ENCODE measurements at regions not wholly inside any gene's neighbourhood (a gene's known extent, or its start where the extent isn't known, plus 50 kb on each side); places are given as distances from the start of the nearest gene placed in this dataset.
A peak's percentile ranks its signal among the peaks of the same experiment; 100 is the strongest.
"Not testable (repeated sequence)": the region's sequence is repeated elsewhere in the genome, so short reads cannot be mapped to it uniquely, and the experiment has no call there.

DNA sequence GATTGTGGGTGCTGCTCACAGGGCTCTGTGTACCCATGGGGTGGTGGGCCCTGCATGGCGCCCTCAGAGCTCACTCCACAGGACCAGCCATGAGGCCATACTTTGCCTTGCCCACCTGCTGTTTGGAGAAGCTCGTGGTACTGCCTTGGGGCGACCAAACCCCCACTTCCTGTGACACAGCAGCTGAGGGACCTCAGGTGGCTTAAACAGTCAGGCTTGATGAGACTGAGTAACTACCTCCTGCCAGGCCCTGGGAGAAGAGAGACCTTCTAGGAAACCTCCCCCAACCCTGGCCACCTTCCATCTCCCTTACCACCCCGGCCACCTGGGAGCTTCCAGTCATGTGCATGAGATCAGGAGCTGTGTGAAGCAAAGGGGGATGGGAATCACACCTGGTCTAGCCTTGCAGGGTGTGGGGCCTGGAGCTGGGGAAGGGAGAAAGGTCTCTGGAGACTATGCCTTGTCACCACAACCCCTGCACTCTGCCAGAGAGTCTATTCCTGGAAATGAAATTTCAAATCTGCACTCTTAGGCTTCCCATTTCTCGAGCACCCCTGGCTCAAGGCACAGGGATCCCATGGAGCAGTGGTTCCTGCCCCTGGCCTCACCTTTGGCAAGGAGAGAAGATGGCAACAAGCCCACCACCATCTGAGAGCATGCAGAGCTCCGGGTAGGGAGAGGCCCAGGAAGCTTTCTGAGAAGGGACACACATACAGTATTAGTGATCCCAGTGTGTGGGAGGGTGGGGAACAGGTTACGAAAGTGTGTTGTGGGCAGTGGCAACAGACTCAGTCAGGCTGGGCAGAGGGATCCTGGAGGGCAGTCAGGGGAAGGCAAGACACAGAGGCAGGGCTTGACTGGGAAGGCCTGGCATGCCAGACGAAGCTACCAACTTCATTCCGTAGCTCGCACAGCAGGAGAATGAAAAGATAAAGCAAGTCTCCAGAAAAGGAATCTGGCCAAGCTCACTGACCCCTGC is 125.0 kb downstream of the URI1 start:
- Histone ChIP-seq H3K27ac (ENCODE audit: low read depth in 1 of 2, low read length in 1 of 2) (no peak overlapping the region), H3K27me3 (ENCODE audit: control insufficient read depth in 2 of 2, insufficient read depth in 1 of 2, low read length in 1 of 2) (no peaks in the 10 kb centered on the region), H3K4me3 (ENCODE audit: low read length in 2 of 2) (no peak overlapping the region), H3K9me3 (ENCODE audit: control insufficient read depth in 2 of 2, insufficient read depth in 1 of 2, low read length in 1 of 2) (no peaks in the 10 kb centered on the region), H3K36me3 (ENCODE audit: control insufficient read depth in 2 of 2, insufficient read depth in 2 of 2, low read length in 1 of 2) (no peaks in the 10 kb centered on the region), H3K4me1 (ENCODE audit: control insufficient read depth in 2 of 2, insufficient read depth in 2 of 2, low read length in 2 of 2) (peaks cover 0 to 9% of the 10 kb centered on the region in 2 donors)
- WGBS, result 56% methylated on average over 10 of the region's 10 CpGs
- DNase-seq (ENCODE audit: low read depth in 6 of 9, low spot score in 9 of 9), result peak in 2 of 9 donors; percentile 11 to 18

DNA sequence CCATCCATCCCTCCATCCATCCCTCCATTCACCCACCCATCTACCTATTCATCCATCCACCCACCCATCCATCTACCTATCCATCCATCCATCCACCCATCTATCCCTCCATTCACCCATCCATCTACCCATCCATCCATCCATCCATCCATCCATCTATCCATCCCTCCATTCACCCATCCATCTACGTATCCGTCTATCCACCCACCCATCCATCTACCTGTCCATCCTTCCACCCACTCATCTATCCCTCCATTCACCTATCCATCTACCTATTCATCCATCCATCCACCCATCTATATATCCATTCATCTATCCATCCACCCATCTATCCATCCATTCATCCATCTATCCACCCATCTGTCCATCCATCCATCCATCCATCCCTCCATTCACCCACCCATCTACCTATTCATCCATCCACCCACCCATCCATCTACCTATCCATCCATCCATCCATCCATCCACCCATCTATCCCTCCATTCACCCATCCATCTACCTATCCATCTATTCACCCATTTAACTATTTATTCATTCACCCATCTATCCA is 126.0 kb downstream of the URI1 start:
- H3K27me3 ChIP-seq (ENCODE audit: control insufficient read depth in 2 of 2, insufficient read depth in 1 of 2, low read length in 1 of 2); H3K36me3 ChIP-seq (ENCODE audit: control insufficient read depth in 2 of 2, insufficient read depth in 2 of 2, low read length in 1 of 2); H3K27ac ChIP-seq (ENCODE audit: low read depth in 1 of 2, low read length in 1 of 2); DNase-seq (ENCODE audit: low read depth in 6 of 9, low spot score in 9 of 9); H3K9me3 ChIP-seq (ENCODE audit: control insufficient read depth in 2 of 2, insufficient read depth in 1 of 2, low read length in 1 of 2); H3K4me3 ChIP-seq (ENCODE audit: low read length in 2 of 2); H3K4me1 ChIP-seq (ENCODE audit: control insufficient read depth in 2 of 2, insufficient read depth in 2 of 2, low read length in 2 of 2): not testable (repeated sequence)
- over 99% methylated on average over 2 of the region's 2 CpGs for WGBS

DNA sequence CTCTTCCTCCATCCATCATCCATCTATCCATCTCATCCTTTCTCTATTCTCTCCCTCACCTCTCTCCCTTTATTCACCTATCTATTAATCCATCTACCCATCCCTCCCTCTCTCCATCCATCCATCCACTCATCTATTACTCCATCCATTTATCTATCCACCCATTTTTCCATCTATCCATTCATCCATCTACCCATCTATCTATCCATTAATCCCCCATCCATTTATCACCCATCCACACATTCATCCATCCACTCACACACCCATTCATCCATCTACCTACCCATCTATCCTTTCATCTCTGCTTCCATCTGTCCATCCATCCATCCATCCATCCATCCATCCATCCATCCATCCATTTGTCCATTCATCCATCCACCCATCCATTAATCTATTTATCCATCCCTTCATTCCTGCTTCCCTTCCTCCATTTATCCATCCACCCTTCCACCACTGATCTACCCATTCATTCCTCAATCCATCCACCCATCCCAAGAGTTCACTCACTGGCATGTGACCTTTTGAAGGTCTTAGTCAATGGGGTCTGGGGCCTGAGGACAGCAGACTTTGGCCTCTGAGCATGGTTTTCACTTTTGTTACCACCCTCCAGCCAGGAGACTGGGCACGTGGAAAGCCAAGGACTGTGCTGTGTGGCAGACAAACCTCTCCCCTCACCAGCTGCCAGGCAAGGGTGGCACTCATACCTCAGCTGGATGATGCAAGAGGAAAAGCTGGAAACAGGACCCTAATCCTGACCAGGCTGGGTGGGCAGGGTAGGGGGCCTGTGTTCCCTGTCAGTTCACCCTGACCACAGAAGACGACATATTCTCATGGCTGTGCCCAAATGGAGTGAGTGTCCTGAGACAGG is 126.7 kb downstream of the URI1 start:
- Histone ChIP-seq H3K27ac (ENCODE audit: low read depth in 1 of 2, low read length in 1 of 2) (no peak overlapping the region), H3K9me3 (ENCODE audit: control insufficient read depth in 2 of 2, insufficient read depth in 1 of 2, low read length in 1 of 2) (no peaks in the 10 kb centered on the region), H3K4me3 (ENCODE audit: low read length in 2 of 2) (no peak overlapping the region), H3K36me3 (ENCODE audit: control insufficient read depth in 2 of 2, insufficient read depth in 2 of 2, low read length in 1 of 2) (no peaks in the 10 kb centered on the region), H3K27me3 (ENCODE audit: control insufficient read depth in 2 of 2, insufficient read depth in 1 of 2, low read length in 1 of 2) (no peaks in the 10 kb centered on the region), H3K4me1 (ENCODE audit: control insufficient read depth in 2 of 2, insufficient read depth in 2 of 2, low read length in 2 of 2) (peaks cover 0 to 9% of the 10 kb centered on the region in 2 donors)
- WGBS, result 97% methylated on average over 2 of the region's 2 CpGs
- DNase-seq (ENCODE audit: low read depth in 6 of 9, low spot score in 9 of 9), result no peak

DNA sequence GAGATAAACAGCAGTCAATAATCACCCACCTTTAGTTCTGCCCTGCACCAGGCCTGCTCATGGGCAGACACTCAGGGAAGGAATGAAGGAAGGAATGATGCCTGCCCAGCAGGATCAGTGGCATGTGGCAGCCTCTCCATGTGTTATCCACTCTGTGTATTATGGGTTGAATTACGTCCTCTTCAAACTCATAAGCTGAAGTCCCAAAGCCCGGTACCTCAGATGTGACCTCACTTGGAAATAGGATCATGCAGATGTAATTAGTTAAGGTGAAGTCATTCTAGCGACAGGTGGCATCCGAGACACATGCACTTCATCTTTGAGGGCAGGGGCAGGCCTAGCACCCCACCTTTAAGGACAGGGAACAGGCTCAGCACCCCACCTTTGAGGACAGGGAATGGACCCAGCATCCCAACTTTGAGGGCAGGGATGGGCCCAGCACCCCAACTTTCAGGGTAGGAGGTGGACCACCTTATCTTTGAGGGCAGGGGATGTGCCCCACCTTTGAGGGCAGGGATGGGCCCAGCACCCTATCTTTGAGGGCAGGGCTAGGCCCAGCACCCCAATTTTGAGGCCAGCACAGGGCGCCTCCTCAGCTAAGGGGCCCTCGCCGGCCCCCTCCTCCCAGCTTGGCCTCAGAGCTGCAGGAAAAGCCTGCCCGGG is 127.6 kb downstream of the URI1 start:
- H3K36me3 ChIP-seq (ENCODE audit: control insufficient read depth in 2 of 2, insufficient read depth in 2 of 2, low read length in 1 of 2), result no peaks in the 10 kb centered on the region
- peaks cover 0 to 9% of the 10 kb centered on the region in 2 donors for H3K4me1 ChIP-seq (ENCODE audit: control insufficient read depth in 2 of 2, insufficient read depth in 2 of 2, low read length in 2 of 2)
- no peak overlapping the region for H3K27ac ChIP-seq (ENCODE audit: low read depth in 1 of 2, low read length in 1 of 2)
- peaks cover 0 to under 1% of the 10 kb centered on the region in 2 donors for H3K27me3 ChIP-seq (ENCODE audit: control insufficient read depth in 2 of 2, insufficient read depth in 1 of 2, low read length in 1 of 2)
- no peak for DNase-seq (ENCODE audit: low read depth in 6 of 9, low spot score in 9 of 9)
- no peaks in the 10 kb centered on the region for H3K9me3 ChIP-seq (ENCODE audit: control insufficient read depth in 2 of 2, insufficient read depth in 1 of 2, low read length in 1 of 2)
- WGBS, result 80% methylated on average over 8 of the region's 8 CpGs
- H3K4me3 ChIP-seq (ENCODE audit: low read length in 2 of 2), result no peak overlapping the region

DNA sequence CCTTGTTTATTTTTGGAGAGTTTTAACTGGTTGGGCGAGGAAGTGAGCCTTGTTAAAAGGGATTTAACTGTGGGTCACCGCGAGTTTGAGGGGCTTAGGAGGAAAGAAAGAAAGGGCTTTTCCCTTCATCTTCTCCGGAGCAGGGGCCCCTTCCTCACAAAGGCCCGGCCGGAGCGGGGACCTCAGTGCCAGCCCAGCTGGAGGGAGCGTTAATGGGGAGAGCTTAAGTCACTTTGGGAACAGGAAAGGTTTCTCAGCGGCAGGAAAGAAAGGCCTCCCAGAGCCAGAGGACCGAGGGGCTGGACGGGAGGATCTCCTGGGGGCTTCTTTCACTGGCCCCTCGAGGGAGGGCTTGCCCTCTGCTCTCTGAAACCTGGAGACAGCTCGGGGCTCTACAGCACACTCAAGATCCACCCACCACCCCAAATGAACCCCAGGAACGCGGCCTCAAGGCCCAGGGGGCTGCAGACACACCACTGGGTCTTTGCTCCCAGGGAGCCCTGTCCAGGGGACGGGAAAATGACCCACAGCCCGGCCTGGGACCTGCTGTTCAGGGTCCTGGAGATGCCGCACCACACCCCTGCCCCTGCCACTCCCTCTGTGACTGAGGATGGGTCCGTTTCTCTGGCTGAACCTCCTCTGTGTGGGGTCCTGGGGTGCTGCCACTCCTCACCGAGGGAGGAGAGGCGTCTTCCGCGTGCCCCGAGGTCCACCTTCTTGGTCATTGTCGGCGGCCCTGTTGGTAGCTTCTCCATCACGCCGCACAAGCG is 128.3 kb downstream of the URI1 start:
- 81% methylated on average over 29 of the region's 29 CpGs for WGBS
- no peak overlapping the region for H3K4me3 ChIP-seq (ENCODE audit: low read length in 2 of 2)
- no peak overlapping the region for H3K27ac ChIP-seq (ENCODE audit: low read depth in 1 of 2, low read length in 1 of 2)
- H3K36me3 ChIP-seq (ENCODE audit: control insufficient read depth in 2 of 2, insufficient read depth in 2 of 2, low read length in 1 of 2), result no peaks in the 10 kb centered on the region
- H3K4me1 ChIP-seq (ENCODE audit: control insufficient read depth in 2 of 2, insufficient read depth in 2 of 2, low read length in 2 of 2), result peaks cover 0 to 9% of the 10 kb centered on the region in 2 donors
- H3K9me3 ChIP-seq (ENCODE audit: control insufficient read depth in 2 of 2, insufficient read depth in 1 of 2, low read length in 1 of 2), result no peaks in the 10 kb centered on the region
- no peak for DNase-seq (ENCODE audit: low read depth in 6 of 9, low spot score in 9 of 9)
- H3K27me3 ChIP-seq (ENCODE audit: control insufficient read depth in 2 of 2, insufficient read depth in 1 of 2, low read length in 1 of 2), result peaks cover 0 to 3% of the 10 kb centered on the region in 2 donors

DNA sequence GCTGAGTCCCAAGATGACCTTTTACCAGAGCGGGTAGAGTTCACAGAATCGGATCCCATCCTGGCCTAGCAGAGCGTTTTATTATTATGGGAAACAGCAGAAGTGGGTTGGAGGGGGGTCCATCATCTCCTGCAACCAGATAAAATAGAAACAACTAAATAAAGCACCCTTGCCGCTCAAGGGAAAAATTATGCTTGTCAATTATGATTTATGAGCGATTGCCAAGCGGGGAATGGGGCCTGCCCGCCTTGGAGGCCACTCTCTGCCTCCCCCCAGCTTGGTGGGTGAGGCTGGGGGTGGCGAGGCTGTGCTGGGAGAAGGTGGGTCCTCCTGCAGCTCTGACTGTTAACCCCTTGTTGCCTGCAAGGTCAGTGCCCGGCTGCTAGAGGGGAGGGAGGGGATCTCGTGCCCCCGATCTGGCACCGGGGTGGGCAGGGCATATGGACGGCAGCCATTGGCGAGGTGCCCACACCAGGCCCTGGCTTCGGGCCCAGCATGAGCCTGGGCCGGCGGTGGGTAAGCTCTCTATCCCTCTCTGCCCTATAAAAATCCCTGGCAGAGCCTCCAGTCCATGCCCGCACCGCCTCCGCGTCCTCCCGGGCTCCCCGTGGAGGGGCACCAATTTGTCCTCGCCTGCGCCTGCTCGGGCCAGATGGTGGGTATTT is 129.1 kb downstream of the URI1 start:
- no peaks in the 10 kb centered on the region for H3K36me3 ChIP-seq (ENCODE audit: control insufficient read depth in 2 of 2, insufficient read depth in 2 of 2, low read length in 1 of 2)
- no peaks in the 10 kb centered on the region for H3K9me3 ChIP-seq (ENCODE audit: control insufficient read depth in 2 of 2, insufficient read depth in 1 of 2, low read length in 1 of 2)
- H3K4me1 ChIP-seq (ENCODE audit: control insufficient read depth in 2 of 2, insufficient read depth in 2 of 2, low read length in 2 of 2), result peaks cover 0 to 9% of the 10 kb centered on the region in 2 donors
- no peak overlapping the region for H3K4me3 ChIP-seq (ENCODE audit: low read length in 2 of 2)
- 95% methylated on average over 26 of the region's 26 CpGs for WGBS
- peaks cover 0 to 5% of the 10 kb centered on the region in 2 donors for H3K27me3 ChIP-seq (ENCODE audit: control insufficient read depth in 2 of 2, insufficient read depth in 1 of 2, low read length in 1 of 2)
- no peak overlapping the region for H3K27ac ChIP-seq (ENCODE audit: low read depth in 1 of 2, low read length in 1 of 2)
- no peak for DNase-seq (ENCODE audit: low read depth in 6 of 9, low spot score in 9 of 9)

DNA sequence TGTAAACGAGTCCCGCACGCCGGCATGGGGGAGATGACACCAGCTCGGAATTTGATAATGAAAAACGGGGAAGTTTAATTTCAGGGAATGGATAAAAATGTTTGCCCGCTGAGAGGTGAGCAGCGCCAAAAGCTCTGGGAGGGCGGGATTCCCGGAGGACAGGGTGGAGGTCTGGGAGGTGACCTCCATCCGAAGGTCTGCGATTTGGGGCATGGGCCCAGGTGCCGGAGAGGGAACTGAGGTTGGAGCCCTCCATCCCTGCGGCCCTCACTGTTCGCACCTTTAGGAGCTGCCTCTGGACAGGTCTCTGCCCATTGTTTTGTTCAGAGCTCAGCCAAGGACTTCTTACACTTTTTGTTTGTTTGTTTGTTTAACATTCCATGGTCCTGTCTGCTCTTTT is 129.8 kb downstream of the URI1 start:
- Histone ChIP-seq H3K27me3 (ENCODE audit: control insufficient read depth in 2 of 2, insufficient read depth in 1 of 2, low read length in 1 of 2) (peaks cover 0 to 7% of the 10 kb centered on the region in 2 donors), H3K36me3 (ENCODE audit: control insufficient read depth in 2 of 2, insufficient read depth in 2 of 2, low read length in 1 of 2) (no peaks in the 10 kb centered on the region), H3K4me3 (ENCODE audit: low read length in 2 of 2) (no peak overlapping the region), H3K4me1 (ENCODE audit: control insufficient read depth in 2 of 2, insufficient read depth in 2 of 2, low read length in 2 of 2) (peaks cover 0 to 5% of the 10 kb centered on the region in 2 donors), H3K27ac (ENCODE audit: low read depth in 1 of 2, low read length in 1 of 2) (no peak overlapping the region), H3K9me3 (ENCODE audit: control insufficient read depth in 2 of 2, insufficient read depth in 1 of 2, low read length in 1 of 2) (no peaks in the 10 kb centered on the region)
- no peak for DNase-seq (ENCODE audit: low read depth in 6 of 9, low spot score in 9 of 9)
- WGBS, result 98% methylated on average over 15 of the region's 15 CpGs

Measured in thymus (tissue), 11 donors.